ENCODE measurements at regions not wholly inside any gene's neighbourhood (a gene's known extent, or its start where the extent isn't known, plus 50 kb on each side); places are given as distances from the start of the nearest gene placed in this dataset.

DNA sequence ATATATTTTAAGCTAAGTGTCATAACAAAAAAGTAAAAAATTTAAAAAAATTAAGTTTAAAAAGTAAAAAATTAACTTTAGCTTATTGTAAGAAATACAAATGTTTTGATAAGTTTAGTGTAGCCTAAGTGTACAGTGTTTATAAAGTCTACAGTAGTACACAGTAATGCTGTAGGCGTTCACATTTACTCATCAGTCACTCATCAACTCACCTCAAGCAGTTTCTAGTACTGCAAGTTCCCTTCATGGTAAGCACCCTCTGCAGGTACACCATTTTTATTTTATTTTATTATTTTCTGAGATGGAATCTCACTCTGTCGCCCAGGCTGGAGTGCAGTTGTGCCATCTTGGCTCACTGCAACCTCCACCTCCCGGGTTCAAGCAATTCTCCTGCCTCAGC lies 316.0 kb downstream of the FGFR2 start:
- Histone ChIP-seq H3K36me3 (ENCODE audit: insufficient read depth) (no peaks in the 10 kb centered on the region), H4K20me1 (replicated peaks; ENCODE audit: insufficient read depth) (no peaks in the 10 kb centered on the region), H3K4me1 (ENCODE audit: insufficient read depth) (peaks cover 12% of the 10 kb centered on the region; the same call in 1 of the 2 replicates), H3K27ac (ENCODE audit: low read depth) (no peak overlapping the region), H3F3A (replicated peaks; ENCODE audit: low read depth) (no peaks in the 10 kb centered on the region), H2AFZ (no peak overlapping the region), H3K9me2 (ENCODE audit: insufficient read depth) (peaks cover 11% of the 10 kb centered on the region), H3K4me3 (no peak overlapping the region), H3K4me2 (no peak overlapping the region), H3K79me2 (replicated peaks; ENCODE audit: insufficient read depth) (no peaks in the 10 kb centered on the region), H3K27me3 (ENCODE audit: insufficient read depth) (no peaks in the 10 kb centered on the region)
- DNase-seq (ENCODE audit: low spot score): no peak
- H3K27ac Mint-ChIP-seq: no peak overlapping the region
- H3K4me3 Mint-ChIP-seq: no peak overlapping the region
- no peak for ATAC-seq
- H3K9me3 Mint-ChIP-seq: peaks cover 6% of the 10 kb centered on the region; the same call in 2 of the 3 replicates
- TF ChIP-seq, protein P1, sequence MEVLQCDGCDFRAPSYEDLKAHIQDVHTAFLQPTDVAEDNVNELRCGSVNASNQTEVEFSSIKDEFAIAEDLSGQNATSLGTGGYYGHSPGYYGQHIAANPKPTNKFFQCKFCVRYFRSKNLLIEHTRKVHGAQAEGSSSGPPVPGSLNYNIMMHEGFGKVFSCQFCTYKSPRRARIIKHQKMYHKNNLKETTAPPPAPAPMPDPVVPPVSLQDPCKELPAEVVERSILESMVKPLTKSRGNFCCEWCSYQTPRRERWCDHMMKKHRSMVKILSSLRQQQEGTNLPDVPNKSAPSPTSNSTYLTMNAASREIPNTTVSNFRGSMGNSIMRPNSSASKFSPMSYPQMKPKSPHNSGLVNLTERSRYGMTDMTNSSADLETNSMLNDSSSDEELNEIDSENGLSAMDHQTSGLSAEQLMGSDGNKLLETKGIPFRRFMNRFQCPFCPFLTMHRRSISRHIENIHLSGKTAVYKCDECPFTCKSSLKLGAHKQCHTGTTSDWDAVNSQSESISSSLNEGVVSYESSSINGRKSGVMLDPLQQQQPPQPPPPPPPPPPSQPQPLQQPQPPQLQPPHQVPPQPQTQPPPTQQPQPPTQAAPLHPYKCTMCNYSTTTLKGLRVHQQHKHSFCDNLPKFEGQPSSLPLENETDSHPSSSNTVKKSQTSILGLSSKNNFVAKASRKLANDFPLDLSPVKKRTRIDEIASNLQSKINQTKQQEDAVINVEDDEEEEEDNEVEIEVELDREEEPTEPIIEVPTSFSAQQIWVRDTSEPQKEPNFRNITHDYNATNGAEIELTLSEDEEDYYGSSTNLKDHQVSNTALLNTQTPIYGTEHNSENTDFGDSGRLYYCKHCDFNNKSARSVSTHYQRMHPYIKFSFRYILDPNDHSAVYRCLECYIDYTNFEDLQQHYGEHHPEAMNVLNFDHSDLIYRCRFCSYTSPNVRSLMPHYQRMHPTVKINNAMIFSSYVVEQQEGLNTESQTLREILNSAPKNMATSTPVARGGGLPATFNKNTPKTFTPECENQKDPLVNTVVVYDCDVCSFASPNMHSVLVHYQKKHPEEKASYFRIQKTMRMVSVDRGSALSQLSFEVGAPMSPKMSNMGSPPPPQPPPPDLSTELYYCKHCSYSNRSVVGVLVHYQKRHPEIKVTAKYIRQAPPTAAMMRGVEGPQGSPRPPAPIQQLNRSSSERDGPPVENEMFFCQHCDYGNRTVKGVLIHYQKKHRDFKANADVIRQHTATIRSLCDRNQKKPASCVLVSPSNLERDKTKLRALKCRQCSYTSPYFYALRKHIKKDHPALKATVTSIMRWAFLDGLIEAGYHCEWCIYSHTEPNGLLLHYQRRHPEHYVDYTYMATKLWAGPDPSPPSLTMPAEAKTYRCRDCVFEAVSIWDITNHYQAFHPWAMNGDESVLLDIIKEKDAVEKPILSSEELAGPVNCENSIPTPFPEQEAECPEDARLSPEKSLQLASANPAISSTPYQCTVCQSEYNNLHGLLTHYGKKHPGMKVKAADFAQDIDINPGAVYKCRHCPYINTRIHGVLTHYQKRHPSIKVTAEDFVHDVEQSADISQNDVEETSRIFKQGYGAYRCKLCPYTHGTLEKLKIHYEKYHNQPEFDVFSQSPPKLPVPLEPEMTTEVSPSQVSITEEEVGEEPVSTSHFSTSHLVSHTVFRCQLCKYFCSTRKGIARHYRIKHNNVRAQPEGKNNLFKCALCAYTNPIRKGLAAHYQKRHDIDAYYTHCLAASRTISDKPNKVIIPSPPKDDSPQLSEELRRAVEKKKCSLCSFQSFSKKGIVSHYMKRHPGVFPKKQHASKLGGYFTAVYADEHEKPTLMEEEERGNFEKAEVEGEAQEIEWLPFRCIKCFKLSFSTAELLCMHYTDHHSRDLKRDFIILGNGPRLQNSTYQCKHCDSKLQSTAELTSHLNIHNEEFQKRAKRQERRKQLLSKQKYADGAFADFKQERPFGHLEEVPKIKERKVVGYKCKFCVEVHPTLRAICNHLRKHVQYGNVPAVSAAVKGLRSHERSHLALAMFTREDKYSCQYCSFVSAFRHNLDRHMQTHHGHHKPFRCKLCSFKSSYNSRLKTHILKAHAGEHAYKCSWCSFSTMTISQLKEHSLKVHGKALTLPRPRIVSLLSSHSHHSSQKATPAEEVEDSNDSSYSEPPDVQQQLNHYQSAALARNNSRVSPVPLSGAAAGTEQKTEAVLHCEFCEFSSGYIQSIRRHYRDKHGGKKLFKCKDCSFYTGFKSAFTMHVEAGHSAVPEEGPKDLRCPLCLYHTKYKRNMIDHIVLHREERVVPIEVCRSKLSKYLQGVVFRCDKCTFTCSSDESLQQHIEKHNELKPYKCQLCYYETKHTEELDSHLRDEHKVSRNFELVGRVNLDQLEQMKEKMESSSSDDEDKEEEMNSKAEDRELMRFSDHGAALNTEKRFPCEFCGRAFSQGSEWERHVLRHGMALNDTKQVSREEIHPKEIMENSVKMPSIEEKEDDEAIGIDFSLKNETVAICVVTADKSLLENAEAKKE (CRISPR knock-in tag; IDR thresholded peaks at IDR 0.05): no peak
- TF ChIP-seq CREB1 (CRISPR knock-in tag; IDR thresholded peaks at IDR 0.05; ENCODE audit: low read depth) (no peak), JUNB (IDR thresholded peaks at IDR 0.05; ENCODE audit: unreplicated experiment) (no peak), ZNF114 (CRISPR knock-in tag; IDR thresholded peaks at IDR 0.05) (no peak), EZH2 (IDR thresholded peaks at IDR 0.05; ENCODE audit: low read depth, unreplicated experiment) (no peak), EZH2phosphoT487 (IDR thresholded peaks at IDR 0.05; ENCODE audit: unreplicated experiment) (no peak), NANOG (IDR thresholded peaks at IDR 0.05; ENCODE audit: borderline replicate concordance) (no peak), STAT1 (IDR thresholded peaks at IDR 0.05; ENCODE audit: unreplicated experiment) (no peak), POLR2AphosphoS5 (IDR thresholded peaks at IDR 0.05; ENCODE audit: low read depth) (no peak), ZNF331 (CRISPR knock-in tag; IDR thresholded peaks at IDR 0.05; ENCODE audit: low read depth) (no peak)
- TF ChIP-seq, protein P2, sequence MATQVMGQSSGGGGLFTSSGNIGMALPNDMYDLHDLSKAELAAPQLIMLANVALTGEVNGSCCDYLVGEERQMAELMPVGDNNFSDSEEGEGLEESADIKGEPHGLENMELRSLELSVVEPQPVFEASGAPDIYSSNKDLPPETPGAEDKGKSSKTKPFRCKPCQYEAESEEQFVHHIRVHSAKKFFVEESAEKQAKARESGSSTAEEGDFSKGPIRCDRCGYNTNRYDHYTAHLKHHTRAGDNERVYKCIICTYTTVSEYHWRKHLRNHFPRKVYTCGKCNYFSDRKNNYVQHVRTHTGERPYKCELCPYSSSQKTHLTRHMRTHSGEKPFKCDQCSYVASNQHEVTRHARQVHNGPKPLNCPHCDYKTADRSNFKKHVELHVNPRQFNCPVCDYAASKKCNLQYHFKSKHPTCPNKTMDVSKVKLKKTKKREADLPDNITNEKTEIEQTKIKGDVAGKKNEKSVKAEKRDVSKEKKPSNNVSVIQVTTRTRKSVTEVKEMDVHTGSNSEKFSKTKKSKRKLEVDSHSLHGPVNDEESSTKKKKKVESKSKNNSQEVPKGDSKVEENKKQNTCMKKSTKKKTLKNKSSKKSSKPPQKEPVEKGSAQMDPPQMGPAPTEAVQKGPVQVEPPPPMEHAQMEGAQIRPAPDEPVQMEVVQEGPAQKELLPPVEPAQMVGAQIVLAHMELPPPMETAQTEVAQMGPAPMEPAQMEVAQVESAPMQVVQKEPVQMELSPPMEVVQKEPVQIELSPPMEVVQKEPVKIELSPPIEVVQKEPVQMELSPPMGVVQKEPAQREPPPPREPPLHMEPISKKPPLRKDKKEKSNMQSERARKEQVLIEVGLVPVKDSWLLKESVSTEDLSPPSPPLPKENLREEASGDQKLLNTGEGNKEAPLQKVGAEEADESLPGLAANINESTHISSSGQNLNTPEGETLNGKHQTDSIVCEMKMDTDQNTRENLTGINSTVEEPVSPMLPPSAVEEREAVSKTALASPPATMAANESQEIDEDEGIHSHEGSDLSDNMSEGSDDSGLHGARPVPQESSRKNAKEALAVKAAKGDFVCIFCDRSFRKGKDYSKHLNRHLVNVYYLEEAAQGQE (IDR thresholded peaks at IDR 0.05; ENCODE audit: unreplicated experiment): no peak
- TF ChIP-seq, protein P3, sequence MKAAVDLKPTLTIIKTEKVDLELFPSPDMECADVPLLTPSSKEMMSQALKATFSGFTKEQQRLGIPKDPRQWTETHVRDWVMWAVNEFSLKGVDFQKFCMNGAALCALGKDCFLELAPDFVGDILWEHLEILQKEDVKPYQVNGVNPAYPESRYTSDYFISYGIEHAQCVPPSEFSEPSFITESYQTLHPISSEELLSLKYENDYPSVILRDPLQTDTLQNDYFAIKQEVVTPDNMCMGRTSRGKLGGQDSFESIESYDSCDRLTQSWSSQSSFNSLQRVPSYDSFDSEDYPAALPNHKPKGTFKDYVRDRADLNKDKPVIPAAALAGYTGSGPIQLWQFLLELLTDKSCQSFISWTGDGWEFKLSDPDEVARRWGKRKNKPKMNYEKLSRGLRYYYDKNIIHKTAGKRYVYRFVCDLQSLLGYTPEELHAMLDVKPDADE (IDR thresholded peaks at IDR 0.05): no peak
- TF ChIP-seq, protein P4, sequence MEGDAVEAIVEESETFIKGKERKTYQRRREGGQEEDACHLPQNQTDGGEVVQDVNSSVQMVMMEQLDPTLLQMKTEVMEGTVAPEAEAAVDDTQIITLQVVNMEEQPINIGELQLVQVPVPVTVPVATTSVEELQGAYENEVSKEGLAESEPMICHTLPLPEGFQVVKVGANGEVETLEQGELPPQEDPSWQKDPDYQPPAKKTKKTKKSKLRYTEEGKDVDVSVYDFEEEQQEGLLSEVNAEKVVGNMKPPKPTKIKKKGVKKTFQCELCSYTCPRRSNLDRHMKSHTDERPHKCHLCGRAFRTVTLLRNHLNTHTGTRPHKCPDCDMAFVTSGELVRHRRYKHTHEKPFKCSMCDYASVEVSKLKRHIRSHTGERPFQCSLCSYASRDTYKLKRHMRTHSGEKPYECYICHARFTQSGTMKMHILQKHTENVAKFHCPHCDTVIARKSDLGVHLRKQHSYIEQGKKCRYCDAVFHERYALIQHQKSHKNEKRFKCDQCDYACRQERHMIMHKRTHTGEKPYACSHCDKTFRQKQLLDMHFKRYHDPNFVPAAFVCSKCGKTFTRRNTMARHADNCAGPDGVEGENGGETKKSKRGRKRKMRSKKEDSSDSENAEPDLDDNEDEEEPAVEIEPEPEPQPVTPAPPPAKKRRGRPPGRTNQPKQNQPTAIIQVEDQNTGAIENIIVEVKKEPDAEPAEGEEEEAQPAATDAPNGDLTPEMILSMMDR (conservative IDR thresholded peaks at IDR 0.05; ENCODE audit: low read depth in 2 of 2): no peak
- H3K36me3 Mint-ChIP-seq (ENCODE audit: low read depth): no peaks in the 10 kb centered on the region
- H3K27me3 Mint-ChIP-seq (ENCODE audit: insufficient read depth, low read depth, poor library complexity): no peaks in the 10 kb centered on the region
- H3K4me1 Mint-ChIP-seq: peaks cover 22% of the 10 kb centered on the region

Measured in GM23338 (cell line).